NCI-H1694 (cell line): ENCODE measurements at regions not wholly inside any gene's neighbourhood (a gene's known extent, or its start where the extent isn't known, plus 50 kb on each side); places are given as distances from the start of the nearest gene placed in this dataset.

Experiments used
- DNase-seq: peaks from one replicate; lab custom pipeline; 2025; lab: John Stamatoyannopoulos, UW

GRCh38 chr10:126847666-126848065 is 57.6 kb upstream of the DOCK1 start:
- DNase-seq: no peak

GRCh38 chr10:126849646-126850045 is 55.6 kb upstream of the DOCK1 start:
- no peak for DNase-seq

GRCh38 chr10:126851414-126852108 is 53.7 kb upstream of the DOCK1 start:
- no peak for DNase-seq

GRCh38 chr10:126854726-126855495 is 50.3 kb upstream of the DOCK1 start:
- no peak for DNase-seq
